ENCODE measurements at regions not wholly inside any gene's neighbourhood (a gene's known extent, or its start where the extent isn't known, plus 50 kb on each side); places are given as distances from the start of the nearest gene placed in this dataset.
"Not testable (repeated sequence)": the region's sequence is repeated elsewhere in the genome, so short reads cannot be mapped to it uniquely, and the experiment has no call there.

DNA sequence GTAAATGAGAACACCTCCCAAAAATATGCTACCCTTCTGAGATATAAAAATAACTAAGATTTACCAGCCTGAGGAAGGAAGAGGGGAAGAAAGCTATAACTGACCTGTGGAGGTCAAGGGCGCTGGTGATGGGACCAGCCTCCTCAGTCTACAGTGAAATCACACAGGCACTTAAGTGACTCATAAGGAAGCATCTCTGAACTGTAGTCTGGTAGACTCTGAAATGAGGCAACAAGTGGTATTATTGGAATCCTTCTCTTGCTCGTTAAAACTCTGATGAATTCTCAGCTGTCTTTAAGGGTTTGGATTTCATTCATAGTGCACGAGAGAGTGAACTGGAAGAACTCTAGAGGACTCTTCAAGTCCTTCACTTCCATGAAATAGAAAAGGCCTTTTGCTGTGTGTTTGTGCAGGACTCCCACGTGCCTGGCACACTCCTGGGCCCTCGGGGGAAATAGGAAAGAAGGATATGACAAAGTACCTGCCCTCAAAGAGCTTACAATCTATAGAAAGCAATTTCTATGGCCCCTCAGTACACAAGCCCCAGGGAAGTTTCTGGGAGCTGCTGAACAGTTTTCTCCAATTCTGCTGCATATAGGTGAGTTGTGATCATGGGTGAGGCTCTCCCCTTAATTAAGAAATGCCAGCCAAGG is 231.8 kb upstream of the RREB1 start:
- no peaks in the 10 kb centered on the region for H3K4me1 Mint-ChIP-seq
- peaks cover 4 to 5% of the 10 kb centered on the region in 2 donors for H3K27me3 Mint-ChIP-seq
- H3K9me3 ChIP-seq (ENCODE audit: low read length), result no peaks in the 10 kb centered on the region
- ChIA-PET POLR2A (no interaction called here), CTCF (no interaction called here)
- H3K4me1 ChIP-seq (ENCODE audit: insufficient read depth, low read length), result no peaks in the 10 kb centered on the region
- no peaks in the 10 kb centered on the region for H3K27me3 ChIP-seq (ENCODE audit: insufficient read depth, low read length, poor library complexity, severe bottlenecking)
- DNase-seq, result no peak
- H3K4me3 ChIP-seq (ENCODE audit: low read length), result no peak overlapping the region
- H3K36me3 Mint-ChIP-seq, result no peaks in the 10 kb centered on the region
- H3K27ac Mint-ChIP-seq, result peak overlapping the region in 2 of 8 donors; percentile 2 to 32
- no peak overlapping the region for H3K27ac ChIP-seq (ENCODE audit: low read depth, low read length)
- no peaks in the 10 kb centered on the region for H3K9me3 Mint-ChIP-seq
- no peak overlapping the region for H3K4me3 Mint-ChIP-seq
- H3K36me3 ChIP-seq (ENCODE audit: insufficient read depth, low read length), result no peaks in the 10 kb centered on the region

DNA sequence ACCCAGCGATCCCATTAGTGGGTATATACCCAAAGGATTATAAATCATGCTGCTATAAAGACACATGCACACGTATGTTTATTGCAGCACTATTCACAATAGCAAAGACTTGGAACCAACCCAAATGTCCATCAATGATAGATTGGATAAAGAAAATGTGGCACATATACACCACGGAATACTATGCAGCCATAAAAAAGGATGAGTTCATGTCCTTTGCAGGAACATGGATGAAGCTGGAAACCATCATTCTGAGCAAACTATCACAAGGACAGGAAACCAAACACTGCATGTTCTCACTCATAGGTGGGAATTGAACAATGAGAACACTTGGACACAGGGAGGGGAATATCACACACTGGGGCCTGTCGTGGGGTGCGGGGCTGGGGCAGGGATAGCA is 230.0 kb upstream of the RREB1 start:
- POLR2A ChIA-PET; H3K27me3 ChIP-seq (ENCODE audit: insufficient read depth, low read length, poor library complexity, severe bottlenecking); H3K4me1 ChIP-seq (ENCODE audit: insufficient read depth, low read length); H3K4me3 Mint-ChIP-seq; DNase-seq; H3K36me3 ChIP-seq (ENCODE audit: insufficient read depth, low read length); H3K27ac Mint-ChIP-seq; H3K9me3 Mint-ChIP-seq; CTCF ChIA-PET; H3K27ac ChIP-seq (ENCODE audit: low read depth, low read length); H3K36me3 Mint-ChIP-seq; H3K27me3 Mint-ChIP-seq; H3K4me3 ChIP-seq (ENCODE audit: low read length); H3K4me1 Mint-ChIP-seq; H3K9me3 ChIP-seq (ENCODE audit: low read length): not testable (repeated sequence)

DNA sequence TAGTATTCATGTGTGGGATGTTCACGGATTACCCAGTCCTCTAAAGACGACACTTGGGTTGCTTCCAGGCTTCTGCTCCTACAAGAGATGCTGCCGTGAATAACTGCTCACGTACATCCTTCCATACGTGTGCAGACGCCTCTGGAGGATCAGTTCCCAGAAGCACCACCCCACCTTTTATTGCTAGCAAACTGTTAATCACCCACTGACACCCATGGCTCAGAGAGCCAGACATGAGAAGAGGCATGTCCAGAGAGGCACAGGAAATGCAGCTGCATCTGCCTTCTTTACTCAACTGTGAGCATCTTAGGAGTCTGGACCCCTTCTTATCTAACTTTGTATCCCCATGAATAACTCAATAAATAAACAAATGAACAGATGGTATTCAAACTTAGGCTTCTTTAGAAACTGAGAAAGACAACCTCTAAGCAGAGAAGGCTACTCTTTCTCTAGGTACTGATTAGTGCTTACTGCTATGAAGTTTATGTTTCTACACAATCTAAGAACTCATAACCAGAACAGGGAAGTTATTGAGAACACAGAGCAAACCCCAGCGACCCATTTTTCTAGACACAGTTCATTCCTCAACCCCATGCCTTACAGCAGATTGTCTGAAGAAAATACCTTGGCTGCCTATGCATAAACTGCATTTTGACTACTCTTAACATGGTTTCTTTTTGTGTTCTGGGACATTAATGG is 228.7 kb upstream of the RREB1 start:
- no peak overlapping the region for H3K4me3 ChIP-seq (ENCODE audit: low read length)
- H3K4me1 Mint-ChIP-seq, result no peaks in the 10 kb centered on the region
- no peaks in the 10 kb centered on the region for H3K27me3 ChIP-seq (ENCODE audit: insufficient read depth, low read length, poor library complexity, severe bottlenecking)
- no peak overlapping the region for H3K27ac Mint-ChIP-seq
- no peak for DNase-seq
- H3K9me3 ChIP-seq (ENCODE audit: low read length), result no peaks in the 10 kb centered on the region
- H3K27ac ChIP-seq (ENCODE audit: low read depth, low read length), result no peak overlapping the region
- no peaks in the 10 kb centered on the region for H3K4me1 ChIP-seq (ENCODE audit: insufficient read depth, low read length)
- CTCF ChIA-PET, result no interaction called here
- H3K36me3 ChIP-seq (ENCODE audit: insufficient read depth, low read length), result no peaks in the 10 kb centered on the region
- POLR2A ChIA-PET, result no interaction called here
- no peaks in the 10 kb centered on the region for H3K9me3 Mint-ChIP-seq
- peaks cover 0 to 2% (median 0%) of the 10 kb centered on the region in 3 donors for H3K36me3 Mint-ChIP-seq
- H3K27me3 Mint-ChIP-seq, result peaks cover 4 to 9% of the 10 kb centered on the region in 2 donors
- no peak overlapping the region for H3K4me3 Mint-ChIP-seq

DNA sequence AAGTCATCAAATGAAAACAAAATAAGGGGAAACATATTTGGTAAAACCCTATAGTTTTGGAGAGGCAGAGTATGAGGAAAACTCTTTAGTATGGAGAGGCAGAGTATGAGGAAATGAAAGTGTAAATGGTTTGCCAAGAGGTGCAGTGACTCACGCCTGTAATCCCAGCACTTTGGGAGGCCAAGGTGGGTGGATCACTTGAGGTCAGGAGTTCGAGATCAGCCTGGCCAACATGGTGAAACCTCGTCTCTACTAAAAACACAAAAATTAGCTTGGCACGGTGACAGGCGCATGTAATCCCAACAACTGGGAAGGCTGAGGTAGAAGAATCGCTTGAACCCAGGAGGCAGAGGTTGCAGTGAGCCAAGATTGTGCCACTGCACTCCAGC is 228.2 kb upstream of the RREB1 start:
- not testable (repeated sequence) for H3K9me3 Mint-ChIP-seq, H3K4me3 Mint-ChIP-seq

DNA sequence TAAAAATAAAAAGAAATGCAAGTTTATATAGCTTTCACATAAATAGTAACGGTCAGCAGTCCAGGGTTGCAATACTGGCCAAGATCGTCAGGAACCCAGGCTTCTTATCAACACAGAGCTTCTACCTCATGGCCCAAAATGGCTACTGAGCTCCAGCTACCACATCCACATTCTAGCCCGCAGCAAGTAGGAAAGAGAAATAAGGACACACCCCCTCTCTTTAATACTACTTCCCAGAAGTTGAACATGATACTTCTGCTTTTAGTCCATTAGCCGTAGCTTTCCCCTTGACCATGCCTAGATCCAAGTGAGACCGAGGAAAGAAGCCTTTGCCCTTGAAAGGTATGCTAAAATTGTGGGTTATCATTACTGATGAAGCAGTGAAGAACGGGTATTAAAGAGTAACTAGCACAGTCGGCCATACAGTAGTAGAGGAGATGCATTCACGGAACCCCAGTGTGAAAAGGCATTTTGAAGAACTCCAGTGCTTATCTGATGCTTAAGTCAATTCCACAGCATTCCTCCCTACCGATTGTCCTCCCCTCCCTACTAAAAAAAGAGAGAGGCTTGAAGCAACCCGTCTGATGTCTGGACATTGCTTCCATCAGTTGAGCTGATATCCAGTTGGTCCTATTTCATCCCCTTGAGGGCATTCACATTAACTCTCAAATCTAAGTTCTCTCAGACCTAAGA is 226.9 kb upstream of the RREB1 start:
- no peak overlapping the region for H3K4me3 Mint-ChIP-seq
- H3K4me1 Mint-ChIP-seq, result no peaks in the 10 kb centered on the region
- no peak overlapping the region for H3K27ac Mint-ChIP-seq
- peaks cover 0 to 2% (median 0%) of the 10 kb centered on the region in 3 donors for H3K36me3 Mint-ChIP-seq
- peaks cover 4 to 11% of the 10 kb centered on the region in 2 donors for H3K27me3 Mint-ChIP-seq
- Histone ChIP-seq H3K36me3 (ENCODE audit: insufficient read depth, low read length) (no peaks in the 10 kb centered on the region), H3K9me3 (ENCODE audit: low read length) (no peaks in the 10 kb centered on the region), H3K27ac (ENCODE audit: low read depth, low read length) (no peak overlapping the region), H3K27me3 (ENCODE audit: insufficient read depth, low read length, poor library complexity, severe bottlenecking) (no peaks in the 10 kb centered on the region), H3K4me3 (ENCODE audit: low read length) (no peak overlapping the region), H3K4me1 (ENCODE audit: insufficient read depth, low read length) (no peaks in the 10 kb centered on the region)
- DNase-seq, result no peak
- CTCF ChIA-PET, result no interaction called here
- POLR2A ChIA-PET, result no interaction called here
- H3K9me3 Mint-ChIP-seq, result no peaks in the 10 kb centered on the region

More for the DNA sequence above, 228.2 kb upstream of the RREB1 start:
- H3K9me3 ChIP-seq (ENCODE audit: low read length); POLR2A ChIA-PET; H3K4me3 ChIP-seq (ENCODE audit: low read length); CTCF ChIA-PET; H3K27me3 Mint-ChIP-seq; H3K27me3 ChIP-seq (ENCODE audit: insufficient read depth, low read length, poor library complexity, severe bottlenecking); H3K4me1 Mint-ChIP-seq; H3K4me1 ChIP-seq (ENCODE audit: insufficient read depth, low read length); H3K27ac ChIP-seq (ENCODE audit: low read depth, low read length); H3K36me3 Mint-ChIP-seq; H3K27ac Mint-ChIP-seq; H3K36me3 ChIP-seq (ENCODE audit: insufficient read depth, low read length); DNase-seq: not testable (repeated sequence)

DNA sequence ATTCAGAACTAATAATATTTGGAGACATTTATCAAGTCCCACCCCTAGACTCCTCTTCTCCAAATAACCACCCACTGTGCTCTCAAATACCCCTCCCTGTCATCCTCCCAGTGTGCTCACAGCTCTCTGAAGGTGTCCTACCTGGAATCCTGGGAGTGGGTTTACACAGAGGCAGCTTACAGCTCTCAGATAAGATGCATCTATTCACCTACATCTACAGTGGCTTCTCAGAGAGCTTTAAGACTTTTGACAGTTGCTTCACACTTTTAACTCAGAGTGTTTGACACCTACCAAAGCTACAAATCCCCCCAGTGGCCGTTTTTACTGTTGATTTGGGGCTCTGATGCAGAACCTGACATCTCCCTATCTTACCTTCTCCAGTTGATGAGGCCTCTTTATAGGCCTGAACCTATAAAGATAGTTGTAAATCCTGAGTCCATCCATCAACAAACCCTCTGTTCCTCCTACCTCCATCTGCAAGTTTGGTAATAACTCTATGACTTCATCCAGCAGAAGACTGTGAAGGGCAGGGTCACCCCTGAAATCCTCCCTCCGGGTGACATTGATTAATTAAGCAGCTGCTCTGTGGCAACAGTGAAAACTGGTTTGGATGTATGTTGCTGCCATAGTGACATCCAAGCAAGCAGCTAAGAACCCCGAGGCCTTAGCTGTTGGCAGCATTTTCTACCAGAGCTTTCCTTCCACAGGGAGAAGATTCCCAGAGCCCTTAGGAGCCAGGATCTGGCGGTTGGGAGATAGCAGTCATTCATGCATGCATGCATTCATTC is 226.1 kb upstream of the RREB1 start:
- no peak overlapping the region for H3K27ac Mint-ChIP-seq
- Histone ChIP-seq H3K27me3 (ENCODE audit: insufficient read depth, low read length, poor library complexity, severe bottlenecking) (no peaks in the 10 kb centered on the region), H3K4me1 (ENCODE audit: insufficient read depth, low read length) (no peaks in the 10 kb centered on the region), H3K36me3 (ENCODE audit: insufficient read depth, low read length) (no peaks in the 10 kb centered on the region), H3K27ac (ENCODE audit: low read depth, low read length) (no peak overlapping the region), H3K4me3 (ENCODE audit: low read length) (no peak overlapping the region), H3K9me3 (ENCODE audit: low read length) (no peaks in the 10 kb centered on the region)
- peaks cover 0 to 2% (median 0%) of the 10 kb centered on the region in 3 donors for H3K36me3 Mint-ChIP-seq
- DNase-seq, result no peak
- no peak overlapping the region for H3K4me3 Mint-ChIP-seq
- H3K27me3 Mint-ChIP-seq, result peaks cover 4 to 7% of the 10 kb centered on the region in 2 donors
- POLR2A ChIA-PET, result no interaction called here
- CTCF ChIA-PET, result no interaction called here
- no peaks in the 10 kb centered on the region for H3K4me1 Mint-ChIP-seq
- no peaks in the 10 kb centered on the region for H3K9me3 Mint-ChIP-seq

DNA sequence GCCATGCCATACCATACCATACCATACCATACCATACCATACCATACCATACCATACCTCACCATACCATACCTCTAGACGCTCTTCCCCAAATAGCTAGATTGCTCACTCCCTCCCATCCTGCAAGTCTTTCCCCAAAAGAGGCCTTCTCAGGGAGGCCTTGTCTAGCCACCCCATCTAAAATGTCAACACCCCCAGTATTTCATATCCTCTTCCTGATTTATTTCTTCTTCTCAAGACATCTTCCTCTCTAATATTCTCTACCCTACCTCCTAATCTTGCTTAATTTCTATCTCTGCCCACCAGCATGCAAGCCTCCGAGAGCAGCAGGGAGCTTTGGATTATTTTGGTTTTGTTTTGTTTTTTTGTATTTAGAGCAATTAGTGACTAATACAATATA is 225.2 kb upstream of the RREB1 start:
- Histone ChIP-seq H3K4me3 (ENCODE audit: low read length) (no peak overlapping the region), H3K36me3 (ENCODE audit: insufficient read depth, low read length) (no peaks in the 10 kb centered on the region), H3K4me1 (ENCODE audit: insufficient read depth, low read length) (no peaks in the 10 kb centered on the region), H3K9me3 (ENCODE audit: low read length) (no peaks in the 10 kb centered on the region), H3K27ac (ENCODE audit: low read depth, low read length) (no peak overlapping the region), H3K27me3 (ENCODE audit: insufficient read depth, low read length, poor library complexity, severe bottlenecking) (no peaks in the 10 kb centered on the region)
- Mint-ChIP-seq H3K4me3 (no peak overlapping the region), H3K36me3 (peaks cover 0 to 2% (median 0%) of the 10 kb centered on the region in 3 donors), H3K27ac (peak overlapping the region in 2 of 8 donors; percentile 54 to 59), H3K4me1 (no peaks in the 10 kb centered on the region), H3K9me3 (no peaks in the 10 kb centered on the region), H3K27me3 (peaks cover 4 to 7% of the 10 kb centered on the region in 2 donors)
- no peak for DNase-seq
- CTCF ChIA-PET, result no interaction called here
- POLR2A ChIA-PET, result interaction anchor here (0.6 kb wide), 1 partner anchor 317 kb away, joined by 4 read pairs; no protein-coding TSS in a partner anchor

DNA sequence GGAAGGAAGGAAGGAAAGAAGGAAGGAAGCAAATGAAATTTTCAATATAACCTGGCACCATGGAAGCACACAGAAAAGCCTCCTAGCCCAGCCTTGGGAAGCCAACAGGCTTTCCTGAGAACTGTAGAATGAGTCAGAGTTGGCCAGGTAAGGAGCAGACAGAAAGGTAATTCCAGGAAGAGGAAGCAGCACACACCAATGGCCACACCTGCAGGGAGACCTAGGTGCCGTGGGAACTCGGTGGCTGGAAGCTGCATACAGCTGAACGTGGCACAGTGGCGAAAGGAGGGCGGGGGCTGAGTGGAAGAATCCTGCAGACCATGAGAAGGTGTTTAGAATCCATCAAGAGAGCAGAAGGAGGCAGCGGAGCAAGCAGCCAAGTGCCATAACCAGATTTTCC is 224.8 kb upstream of the RREB1 start:
- Mint-ChIP-seq H3K36me3 (peaks cover 0 to 2% (median 0%) of the 10 kb centered on the region in 3 donors), H3K27ac (no peak overlapping the region), H3K4me3 (no peak overlapping the region), H3K4me1 (no peaks in the 10 kb centered on the region), H3K9me3 (no peaks in the 10 kb centered on the region), H3K27me3 (peaks cover 4 to 7% of the 10 kb centered on the region in 2 donors)
- Histone ChIP-seq H3K36me3 (ENCODE audit: insufficient read depth, low read length) (no peaks in the 10 kb centered on the region), H3K4me3 (ENCODE audit: low read length) (no peak overlapping the region), H3K27me3 (ENCODE audit: insufficient read depth, low read length, poor library complexity, severe bottlenecking) (no peaks in the 10 kb centered on the region), H3K4me1 (ENCODE audit: insufficient read depth, low read length) (no peaks in the 10 kb centered on the region), H3K9me3 (ENCODE audit: low read length) (no peaks in the 10 kb centered on the region), H3K27ac (ENCODE audit: low read depth, low read length) (no peak overlapping the region)
- DNase-seq, result no peak
- CTCF ChIA-PET, result no interaction called here
- POLR2A ChIA-PET, result interaction anchor here (0.6 kb wide), 1 partner anchor 317 kb away, joined by 4 read pairs; no protein-coding TSS in a partner anchor

All from CD8-positive, alpha-beta memory T cell (primary cell).